ENCODE measurements at regions not wholly inside any gene's neighbourhood (a gene's known extent, or its start where the extent isn't known, plus 50 kb on each side); places are given as distances from the start of the nearest gene placed in this dataset.
"Not testable (repeated sequence)": the region's sequence is repeated elsewhere in the genome, so short reads cannot be mapped to it uniquely, and the experiment has no call there.

DNA sequence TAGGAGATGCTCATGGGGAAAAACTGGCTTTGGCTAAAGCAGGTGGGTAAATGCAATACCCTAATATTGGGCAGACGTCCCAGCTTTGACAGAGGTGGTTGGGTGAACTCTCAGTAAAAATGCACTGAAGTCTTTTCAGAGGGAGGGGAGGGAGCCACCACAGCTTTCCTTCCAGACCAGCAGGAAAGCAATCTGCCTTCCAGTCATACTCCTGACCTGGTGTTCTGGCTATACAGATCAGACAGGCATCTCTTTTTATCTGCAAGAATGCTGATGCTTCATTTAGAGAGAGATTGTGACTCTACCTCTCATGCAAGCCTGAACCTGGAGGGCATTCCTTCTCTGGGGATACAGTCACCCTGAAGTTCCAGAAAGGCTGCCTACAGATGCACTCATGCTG lies 52.6 kb upstream of the ICA1 start:
- no peak for DNase-seq

DNA sequence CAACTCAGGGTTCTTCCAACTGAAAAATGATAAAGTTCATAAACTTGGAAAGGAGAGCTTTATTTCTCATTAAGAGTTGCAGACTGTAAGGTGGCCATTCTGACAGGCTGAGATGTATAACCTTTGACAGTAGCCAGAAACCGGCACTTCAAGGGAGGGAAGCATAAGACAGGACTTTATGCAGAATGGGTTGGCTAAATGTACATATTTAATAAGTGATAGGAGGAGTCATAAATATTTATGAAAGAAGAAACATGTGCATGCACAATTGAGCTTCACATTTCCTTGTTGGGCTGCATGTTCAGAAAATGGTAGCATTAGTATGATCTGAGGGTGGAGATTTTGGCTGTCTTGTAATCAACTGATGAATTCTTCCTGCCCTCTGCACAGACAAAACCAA lies 57.1 kb upstream of the ICA1 start:
- no peak for DNase-seq

DNA sequence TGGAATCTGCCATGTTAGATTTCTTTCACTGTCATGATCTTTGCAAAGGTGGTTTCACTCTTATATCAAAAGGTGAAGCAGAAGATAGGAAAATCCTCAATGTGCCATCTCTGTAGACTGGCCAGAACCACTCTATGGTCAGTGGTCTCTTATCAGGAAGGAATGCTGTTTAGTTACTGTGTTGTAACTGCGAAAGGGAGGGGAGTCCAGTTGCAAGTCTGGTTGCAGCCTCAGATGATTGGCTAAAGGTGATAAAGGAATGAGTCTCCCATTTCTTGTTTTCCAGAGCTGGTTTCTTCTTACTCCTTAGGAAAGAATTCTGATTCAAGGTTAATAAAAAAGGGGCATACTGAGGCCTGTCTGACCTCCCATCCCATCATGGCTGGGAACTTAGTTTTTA lies 58.2 kb upstream of the ICA1 start:
- no peak for DNase-seq

DNA sequence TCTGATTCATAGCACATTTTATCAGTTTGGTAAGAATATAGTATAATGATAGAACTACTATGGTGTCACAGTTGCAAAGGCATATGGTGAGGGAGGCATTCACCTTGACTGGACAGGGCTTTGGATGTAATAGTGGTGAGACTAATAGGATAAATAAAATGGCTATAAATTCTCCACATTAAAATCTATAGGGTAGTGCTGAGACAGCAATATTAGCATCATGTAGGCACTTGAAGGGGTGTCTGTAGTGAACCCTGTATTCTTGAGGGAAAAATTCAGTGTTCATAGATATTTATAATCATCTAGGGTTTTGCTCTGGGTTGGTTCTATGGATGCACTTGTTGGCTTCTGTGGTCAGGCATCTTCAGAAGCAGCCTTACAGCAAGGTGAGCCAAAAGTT lies 59.3 kb upstream of the ICA1 start:
- no peak for DNase-seq

DNA sequence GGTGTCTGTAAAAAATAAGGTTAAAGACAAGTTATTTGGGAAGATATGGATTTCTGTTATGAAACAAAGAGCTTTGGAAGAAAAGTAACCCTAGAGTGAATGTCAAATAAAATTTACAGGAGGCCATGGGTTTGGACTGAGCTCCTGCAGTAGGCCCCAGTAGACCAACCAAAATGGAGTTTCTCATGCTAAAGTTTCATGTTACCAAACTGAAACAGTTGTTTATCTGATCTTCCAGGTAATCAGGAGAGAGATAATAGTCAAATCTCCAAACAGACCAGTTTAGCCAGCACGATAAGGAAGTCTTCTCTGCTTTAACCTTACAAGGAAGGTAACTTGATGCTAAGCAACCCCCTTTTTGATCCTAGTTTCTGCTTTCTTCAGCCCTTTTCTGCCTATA lies 60.7 kb upstream of the ICA1 start:
- DNase-seq, result no peak

DNA sequence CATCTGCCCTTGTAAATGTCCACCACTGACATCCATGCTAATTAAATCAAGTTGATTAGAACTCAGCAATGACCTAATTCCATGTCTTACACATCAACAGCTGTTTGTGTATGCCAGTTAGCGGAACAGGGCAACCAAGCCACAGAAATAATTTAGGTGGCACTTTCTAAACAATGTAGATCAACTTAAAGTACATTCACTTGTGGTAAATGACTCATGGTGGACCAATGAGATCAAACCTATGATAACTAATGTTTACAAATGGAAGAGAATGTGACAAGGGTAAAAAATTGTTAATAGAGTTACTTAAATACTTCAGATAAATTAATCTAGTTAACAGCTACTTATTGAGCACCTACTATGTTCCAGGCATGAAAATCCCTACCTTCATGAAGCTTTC lies 63.1 kb upstream of the ICA1 start:
- DNase-seq, result no peak

DNA sequence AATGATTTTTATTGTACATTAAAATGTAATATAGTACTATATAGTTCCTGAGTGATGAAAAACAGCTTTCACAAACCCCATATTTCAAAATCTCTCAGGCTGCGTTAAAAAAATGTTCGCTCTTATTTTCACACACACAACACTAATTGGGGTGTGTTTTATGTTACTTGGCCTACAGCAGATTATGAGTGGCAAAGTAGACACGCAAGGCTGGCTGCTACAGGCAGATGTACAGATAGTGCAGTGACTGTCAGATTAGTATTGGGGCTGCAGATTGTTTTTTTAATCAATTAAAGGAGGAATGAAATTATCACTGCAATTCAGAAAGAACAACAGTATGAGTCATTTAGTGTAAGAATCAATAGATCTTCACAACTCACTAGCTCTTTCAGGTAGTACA lies 65.2 kb upstream of the ICA1 start:
- no peak for DNase-seq

DNA sequence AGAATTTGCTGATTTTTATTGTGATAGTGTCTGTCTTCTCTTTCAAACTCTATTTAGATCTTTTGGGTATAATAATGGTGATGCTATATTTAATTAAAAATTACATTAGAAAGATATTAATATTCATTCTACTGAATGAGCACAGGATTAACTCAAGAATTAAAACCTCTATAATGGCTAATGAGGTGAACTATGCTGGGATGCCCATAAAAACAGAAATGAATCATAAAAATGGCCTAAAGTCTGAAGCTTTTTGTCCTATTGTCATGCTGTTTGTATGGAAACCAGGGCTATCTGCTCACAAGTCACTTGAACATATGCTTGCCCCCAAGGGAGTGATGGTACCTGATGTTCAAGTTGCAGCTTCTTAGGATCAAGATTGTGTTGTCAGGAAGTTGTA lies 76.2 kb upstream of the ICA1 start:
- DNase-seq, result no peak

DNA sequence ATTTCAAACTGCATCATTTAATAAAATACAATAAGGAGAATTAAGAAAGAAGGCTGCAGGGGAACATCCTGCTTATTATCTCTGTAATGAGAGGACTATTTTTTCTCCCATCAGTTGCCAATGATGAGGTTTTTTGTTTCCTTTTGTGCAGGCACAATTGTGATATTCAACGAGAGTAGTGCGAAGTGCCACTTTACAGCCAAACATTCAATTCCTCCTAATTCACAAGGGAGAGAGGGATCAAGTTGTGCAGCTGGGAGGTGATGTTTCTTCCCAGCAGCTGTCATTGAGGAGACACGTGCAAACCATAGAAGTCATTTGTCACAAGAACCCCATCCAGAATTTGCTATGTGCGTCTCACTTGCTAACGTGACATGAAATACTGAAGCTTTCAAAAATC lies 81.6 kb upstream of the ICA1 start:
- no peak for DNase-seq

DNA sequence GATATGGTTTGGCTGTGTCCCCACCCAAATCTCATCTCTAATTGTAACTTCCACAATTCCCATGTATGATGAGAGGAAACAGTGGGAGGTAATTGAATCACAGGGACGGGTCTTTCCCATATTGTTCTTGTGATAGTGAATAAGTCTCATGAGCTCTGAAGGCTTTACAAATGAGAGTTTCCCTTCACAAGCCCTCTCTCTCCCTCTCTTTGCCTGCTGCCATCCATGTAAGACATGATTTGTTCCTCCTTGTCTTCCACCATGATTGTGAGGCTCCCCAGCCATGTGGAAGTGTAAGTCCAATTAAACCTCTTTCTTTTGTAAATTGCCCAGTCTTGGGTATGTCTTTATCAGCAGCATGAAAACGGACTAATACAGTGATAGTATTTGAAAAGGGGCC lies 85.4 kb upstream of the ICA1 start:
- DNase-seq, result not testable (repeated sequence)

DNA sequence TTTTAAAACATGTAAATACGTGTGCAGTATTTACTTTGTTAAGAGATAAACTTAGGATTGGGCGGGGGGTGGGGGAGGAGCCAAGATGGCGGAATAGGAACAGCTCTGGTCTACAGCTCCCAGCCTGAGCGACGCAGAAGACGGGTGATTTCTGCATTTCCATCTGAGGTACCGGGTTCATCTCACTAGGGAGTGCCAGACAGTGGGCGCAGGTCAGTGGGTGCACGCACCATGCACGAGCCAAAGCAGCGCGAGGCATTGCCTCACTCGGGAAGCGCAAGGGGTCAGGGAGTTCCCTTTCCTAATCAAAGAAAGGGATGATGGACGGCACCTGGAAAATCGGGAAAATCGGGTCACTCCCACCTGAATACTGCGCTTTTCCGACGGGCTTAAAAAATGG lies 81.8 kb upstream of the NXPH1 start:
- not testable (repeated sequence) for DNase-seq

DNA sequence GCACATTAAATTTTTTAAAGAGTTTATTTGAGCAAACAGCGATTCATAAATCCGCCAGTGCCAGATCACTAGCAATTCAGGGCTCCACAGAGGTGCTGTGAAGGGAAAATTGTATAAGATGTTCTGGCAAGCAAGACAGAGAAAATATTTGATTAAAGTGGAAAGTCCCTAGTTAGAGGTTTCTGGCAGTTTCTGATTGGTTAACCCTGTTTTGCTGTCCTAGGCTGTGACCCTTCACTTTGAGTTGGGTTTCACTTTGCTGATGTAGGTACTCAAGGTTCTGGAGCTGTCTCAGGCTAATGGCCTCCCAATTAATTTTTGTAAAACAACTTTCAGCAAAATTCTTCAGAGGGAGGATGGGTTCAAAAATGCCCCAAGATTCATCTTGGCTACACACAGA lies 79.4 kb upstream of the NXPH1 start:
- DNase-seq, result no peak

DNA sequence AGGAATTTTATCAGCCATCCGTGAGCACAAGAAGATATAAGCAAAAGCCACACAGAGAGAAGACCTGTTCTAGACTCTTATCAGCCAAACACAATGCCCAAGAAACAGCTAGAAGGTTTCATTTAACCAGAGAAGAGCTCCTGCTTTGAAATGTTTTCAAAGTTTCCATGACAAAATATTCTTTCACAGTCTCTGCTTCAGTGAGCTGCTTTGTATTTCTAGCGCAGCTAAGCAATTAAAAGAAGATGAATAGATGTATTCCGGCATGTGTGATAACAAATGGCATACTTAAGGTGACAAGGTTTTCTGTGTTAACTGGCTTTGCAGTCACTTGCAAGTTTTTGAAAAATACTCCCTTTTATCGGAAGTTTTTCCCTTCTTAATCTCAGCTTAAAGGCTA lies 78.9 kb upstream of the NXPH1 start:
- no peak for DNase-seq

DNA sequence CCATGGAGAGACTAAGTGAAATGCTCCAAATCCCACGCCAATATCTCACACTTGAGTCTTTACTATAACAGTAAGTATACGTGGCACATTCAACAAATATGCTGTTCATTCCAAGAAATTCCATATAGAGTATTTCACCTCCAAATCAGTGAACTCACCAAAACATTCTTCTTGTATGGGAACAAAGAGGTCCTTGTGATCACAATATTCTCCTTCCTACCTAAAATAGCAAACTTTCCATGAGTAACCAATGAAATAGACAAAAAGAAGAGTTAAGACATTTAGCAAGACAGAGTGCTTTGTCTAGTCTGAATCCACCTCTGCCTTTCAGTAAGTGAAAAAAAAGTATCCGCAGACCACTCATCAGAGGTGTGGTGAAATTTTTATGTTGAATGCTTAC lies 77.3 kb upstream of the NXPH1 start:
- DNase-seq, result no peak

DNA sequence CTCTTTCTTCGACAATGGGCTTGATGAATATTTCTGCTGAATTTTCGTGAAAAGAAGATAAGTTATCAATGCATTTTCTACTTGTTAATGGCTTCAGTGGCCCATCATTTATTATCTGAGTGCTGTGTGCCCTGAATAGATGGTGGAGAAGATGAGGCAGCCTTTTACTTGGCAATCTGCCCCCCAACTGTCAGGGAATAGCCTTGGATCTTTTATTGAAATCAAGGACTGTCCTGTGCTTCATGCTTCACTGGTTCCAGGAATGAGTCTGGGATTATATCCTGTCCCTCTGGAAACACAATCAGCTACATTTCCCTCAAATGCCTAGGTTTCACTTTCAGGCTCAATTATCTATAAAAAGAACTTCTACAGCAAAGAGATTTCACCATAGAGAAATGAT lies 75.9 kb upstream of the NXPH1 start:
- no peak for DNase-seq

DNA sequence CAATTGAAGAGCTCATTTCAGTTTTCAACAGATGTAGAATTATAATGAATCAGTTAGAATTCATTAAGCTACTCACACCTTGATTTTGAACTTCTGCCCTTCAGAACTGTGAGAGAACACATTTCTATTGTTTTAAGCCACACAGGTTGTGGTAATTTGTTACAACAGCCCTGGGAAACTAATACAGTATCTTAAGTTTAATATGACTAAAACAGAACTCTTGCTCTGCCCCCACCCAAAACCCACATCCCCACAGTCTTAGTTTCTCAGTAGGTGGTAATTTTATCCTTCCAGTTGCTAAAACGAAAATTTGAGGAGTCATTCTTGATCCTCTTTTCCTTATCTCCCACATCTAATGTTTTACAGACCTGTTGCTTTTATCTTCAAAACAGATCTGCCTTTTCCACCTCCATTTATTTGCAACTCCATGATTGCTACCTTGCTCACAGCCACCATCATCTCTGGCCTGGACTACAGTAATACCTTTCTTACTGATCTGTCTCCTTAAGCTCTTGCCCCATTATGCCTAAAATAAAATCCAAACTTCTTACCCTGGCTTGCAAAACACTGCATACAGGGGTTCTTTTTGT lies 72.8 kb upstream of the NXPH1 start:
- no peak for DNase-seq

DNA sequence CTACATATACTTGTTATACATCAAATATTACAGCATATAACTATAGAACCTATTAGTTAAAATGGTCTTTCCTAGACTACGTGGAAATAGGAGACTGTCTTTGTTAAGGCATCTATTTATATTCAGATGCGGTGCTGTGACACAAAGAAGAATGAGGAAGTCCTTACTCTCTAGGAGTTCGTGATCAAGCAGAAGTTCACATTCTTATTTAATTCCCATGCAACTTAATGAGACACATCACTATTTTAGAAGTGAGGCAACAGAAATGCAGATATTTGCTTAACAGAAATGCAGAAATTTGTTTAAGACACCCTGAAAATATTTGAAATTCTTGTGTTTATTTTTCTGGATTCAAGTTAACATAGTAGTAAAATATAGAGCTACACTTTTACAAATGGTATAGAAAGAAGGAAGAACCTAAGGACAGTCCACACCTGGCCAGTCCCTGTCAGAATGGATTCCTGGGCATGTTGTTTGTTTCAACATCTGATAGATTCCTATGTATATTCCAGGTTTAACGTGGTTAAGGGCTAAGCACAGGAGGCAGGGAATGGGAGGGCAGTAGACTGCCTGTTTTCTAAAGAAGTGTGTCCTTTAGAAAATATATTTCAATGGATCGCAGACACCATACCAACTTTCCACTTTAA lies 70.6 kb upstream of the NXPH1 start:
- peak; percentile 7 for DNase-seq

DNA sequence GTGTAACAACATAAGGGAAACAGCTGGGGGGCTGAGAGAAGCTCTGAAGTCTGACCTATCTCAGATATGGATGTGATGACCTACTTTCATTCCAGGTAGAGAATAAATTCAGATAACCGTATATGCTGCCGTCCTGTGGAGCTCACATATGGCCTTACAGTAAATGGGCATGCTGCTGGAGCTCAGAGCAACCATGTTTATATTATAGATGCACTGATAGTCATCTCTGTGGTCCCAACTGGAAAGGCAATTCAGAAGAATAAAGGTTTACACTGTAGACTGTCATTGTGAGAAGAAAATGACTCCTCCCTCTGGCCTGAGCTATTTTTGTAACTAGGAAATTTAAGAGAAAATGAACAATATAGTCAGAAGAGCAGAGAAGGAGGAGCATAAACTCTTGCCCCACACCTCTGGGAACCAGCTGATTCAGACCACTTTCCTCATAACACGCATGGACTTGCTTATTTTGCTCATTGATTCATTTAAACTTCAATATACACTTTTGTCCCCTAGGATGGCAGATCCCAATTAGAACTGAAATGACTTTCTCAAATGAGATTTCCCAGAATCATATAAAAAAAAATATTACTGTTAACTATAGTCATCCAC lies 69.9 kb upstream of the NXPH1 start:
- no peak for DNase-seq

DNA sequence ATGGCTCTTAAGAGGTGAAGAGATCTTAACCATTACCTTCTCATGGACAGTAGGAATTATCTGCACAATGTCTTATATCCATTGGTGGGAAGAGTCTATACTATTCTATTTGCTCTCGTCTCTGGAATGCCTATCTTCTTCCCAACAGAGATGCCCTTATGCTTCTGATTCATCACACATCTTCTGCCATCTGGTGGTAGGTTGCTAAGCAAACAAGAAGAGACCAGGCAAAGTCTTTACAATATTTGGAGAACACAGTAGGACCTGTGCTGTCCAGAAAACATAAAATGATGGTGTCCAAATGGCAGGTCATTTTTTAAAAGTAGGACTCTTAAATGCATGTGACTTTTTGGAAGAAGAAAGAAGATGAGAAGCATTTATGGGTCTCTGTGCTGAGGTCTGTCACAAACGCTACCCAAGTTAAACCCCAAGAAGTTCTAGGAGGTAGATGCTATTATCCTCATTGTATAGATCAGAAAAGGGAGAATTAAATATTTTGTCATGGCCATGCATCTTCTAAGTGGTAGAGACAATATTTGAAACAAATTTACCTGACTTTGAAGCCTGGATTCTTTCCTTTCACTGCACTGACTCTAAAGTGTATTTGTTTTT lies 67.8 kb upstream of the NXPH1 start:
- DNase-seq, result no peak

DNA sequence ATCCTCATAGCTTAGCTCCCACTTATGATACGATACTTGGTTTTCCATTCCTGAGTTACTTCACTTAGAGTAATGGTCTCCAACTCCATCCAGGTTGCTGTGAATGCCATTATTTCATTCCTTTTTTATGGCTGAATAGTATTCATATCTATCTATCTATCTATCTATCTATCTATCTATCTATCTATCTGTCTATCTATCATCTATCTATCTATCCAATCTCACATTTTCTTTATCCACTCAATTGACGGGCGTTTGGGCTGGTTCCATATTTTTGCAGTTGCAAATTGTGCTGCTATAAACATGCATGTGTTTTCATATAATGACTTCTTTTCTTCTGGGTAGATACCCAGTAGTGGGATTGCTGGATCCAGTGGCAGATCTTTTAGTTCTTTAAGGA lies 65.4 kb upstream of the NXPH1 start:
- DNase-seq, result not testable (repeated sequence)

DNA sequence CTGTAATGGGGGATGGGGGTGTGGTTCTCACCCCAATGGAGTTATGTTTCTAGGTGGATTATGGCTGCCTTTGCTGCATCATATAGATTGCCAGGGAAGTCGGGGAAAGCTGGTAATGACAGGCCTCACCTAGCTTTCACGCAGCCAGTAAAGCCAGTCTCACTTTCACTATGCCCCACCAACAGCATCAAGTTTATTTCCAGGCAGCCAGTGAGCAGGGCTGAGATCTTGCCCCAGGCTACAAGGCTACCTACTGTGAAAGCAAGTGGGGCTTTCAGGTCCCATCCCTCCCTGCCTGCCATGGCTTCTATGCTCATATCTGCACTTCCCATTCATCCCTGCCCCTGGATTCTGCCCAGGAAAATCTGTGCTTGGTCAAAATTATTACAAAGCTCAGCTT lies 61.7 kb upstream of the NXPH1 start:
- DNase-seq, result no peak

DNA sequence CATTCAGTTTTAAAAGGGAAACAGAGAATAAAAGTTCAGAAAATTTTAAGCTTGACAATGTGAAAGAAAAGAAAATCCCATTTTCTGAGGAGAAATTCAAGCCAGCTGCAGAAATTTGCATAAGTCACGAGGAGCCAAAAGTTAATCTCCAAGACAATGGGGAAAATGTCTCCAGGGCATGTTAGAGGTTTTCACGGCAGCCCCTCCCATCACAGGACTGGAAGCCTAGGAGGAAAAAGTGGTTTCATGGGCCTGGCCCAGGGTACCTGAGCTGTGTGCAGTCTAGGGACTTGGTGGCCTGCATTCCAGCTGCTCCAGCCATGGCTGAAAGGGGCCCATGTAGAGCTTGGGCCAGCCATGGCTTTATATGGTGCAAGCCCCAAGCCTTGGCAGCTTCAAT lies 59.6 kb upstream of the NXPH1 start:
- no peak for DNase-seq

DNA sequence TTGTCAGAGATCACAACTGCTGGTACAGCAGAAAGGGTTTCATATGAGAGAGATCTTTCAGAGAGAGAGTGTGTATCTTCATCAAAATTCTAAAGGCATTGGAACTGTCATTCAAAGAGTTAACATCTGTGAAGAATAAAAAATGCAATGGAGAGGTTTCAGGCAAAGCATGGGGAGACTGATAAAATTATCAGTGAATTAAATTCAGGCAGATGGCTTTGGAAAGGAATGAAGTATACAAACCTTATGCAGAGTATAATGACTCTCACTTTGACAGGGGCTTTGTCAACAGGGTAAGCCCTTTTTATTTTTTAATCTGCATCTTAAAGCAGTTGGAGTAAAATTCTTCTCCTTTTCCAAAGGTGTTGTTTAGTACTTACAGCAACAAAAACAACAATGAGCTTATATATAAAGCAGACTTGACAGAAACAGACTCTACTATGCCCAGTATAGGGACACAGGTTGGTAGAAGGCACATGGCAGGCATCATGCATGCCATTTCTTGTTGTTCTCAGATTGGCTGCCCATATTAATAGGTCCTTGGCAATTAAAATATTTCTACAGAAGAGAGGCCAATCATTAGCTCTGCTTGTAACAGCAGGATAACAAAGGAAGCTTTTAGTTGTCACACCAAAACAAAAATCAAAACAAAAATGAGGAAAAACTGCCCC lies 54.9 kb upstream of the NXPH1 start:
- no peak for DNase-seq

DNA sequence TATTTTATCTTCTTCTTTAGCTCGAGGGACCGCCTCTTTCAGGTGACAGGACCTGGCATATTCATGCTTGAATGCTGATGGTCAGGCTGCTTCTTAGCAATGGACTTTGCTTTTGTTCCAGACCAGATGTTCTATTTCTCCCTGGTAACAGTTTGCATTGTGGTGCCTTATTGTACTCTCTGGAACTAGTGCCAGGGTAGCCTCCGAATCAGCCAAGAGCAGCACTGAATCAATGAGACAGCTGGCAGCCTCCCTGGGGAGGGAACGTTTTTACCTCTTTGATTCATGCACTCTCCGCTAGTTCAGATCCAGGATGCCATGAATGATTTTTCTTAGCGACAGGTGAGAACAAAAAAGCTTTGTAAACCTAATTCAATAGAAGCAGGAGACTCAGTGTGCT lies 54.1 kb upstream of the NXPH1 start:
- DNase-seq, result no peak
